Liver (tissue), 8 donors: ENCODE measurements at regions not wholly inside any gene's neighbourhood (a gene's known extent, or its start where the extent isn't known, plus 50 kb on each side); places are given as distances from the start of the nearest gene placed in this dataset.

Source experiments
- DNase-seq: peaks from one replicate; pipeline ENCODE4 v3.0.0-alpha.2; 2017; ENCODE audit warnings: low spot score
- H3K27ac ChIP-seq, 2 donors: one replicate each; pipeline ENCODE4 v1.7.0; 2013; ENCODE audit warnings: inconsistent platforms in 2 of 2, low read length in 2 of 2, control low read depth in 1 of 2, low read depth in 1 of 2, mild to moderate bottlenecking in 1 of 2
- H3K27me3 ChIP-seq, 4 donors: one replicate each; pipeline versions ENCODE4 v1.6.1 to v1.7.0; 2013; ENCODE audit warnings: low read length in 3 of 4, inconsistent platforms in 1 of 4, mild to moderate bottlenecking in 1 of 4, moderate library complexity in 1 of 4; ENCODE audit not compliant: control insufficient read depth in 4 of 4, insufficient read depth in 4 of 4
- H3K36me3 ChIP-seq, 4 donors: one replicate each; pipeline versions ENCODE4 v1.6.1 to v1.7.0; 2013; ENCODE audit warnings: low read length in 3 of 4, mild to moderate bottlenecking in 3 of 4, low read depth in 1 of 4, moderate library complexity in 1 of 4; ENCODE audit not compliant: control insufficient read depth in 4 of 4, insufficient read depth in 3 of 4
- H3K4me1 ChIP-seq, 4 donors: one replicate each; pipeline versions ENCODE4 v1.6.1 to v1.7.0; 2013; ENCODE audit warnings: low read length in 3 of 4, mild to moderate bottlenecking in 3 of 4, moderate library complexity in 1 of 4; ENCODE audit not compliant: control insufficient read depth in 4 of 4, insufficient read depth in 4 of 4
- H3K4me3 ChIP-seq, 3 donors: one replicate each; pipeline versions ENCODE4 v1.6.1 to v1.7.0; 2013; ENCODE audit warnings: low read length in 3 of 3, control low read depth in 1 of 3, low read depth in 1 of 3, mild to moderate bottlenecking in 1 of 3
- H3K9ac ChIP-seq, 2 donors: one replicate each; pipeline ENCODE4 v1.7.0; 2013; ENCODE audit warnings: low read length in 2 of 2, mild to moderate bottlenecking in 2 of 2, moderate library complexity in 2 of 2, control low read depth in 1 of 2, low read depth in 1 of 2
- H3K9me3 ChIP-seq, 4 donors: one replicate each; pipeline versions ENCODE4 v1.6.1 to v1.7.0; 2013; ENCODE audit warnings: low read length in 3 of 4; ENCODE audit not compliant: control insufficient read depth in 4 of 4
- ATF3 ChIP-seq: IDR thresholded peaks from 2 replicates; pipeline ENCODE4 v1.6.1; 2016; ENCODE audit warnings: antibody characterized with exemption
- CTCF ChIP-seq: fragments of 150-350 bp; IDR thresholded peaks from 2 replicates; pipeline ENCODE4 v1.5.1; 2017; ENCODE audit warnings: improper control_type of control experiment, low read depth, low read length; ENCODE audit not compliant: missing input control
- EGR1 ChIP-seq, 2 donors: IDR thresholded peaks; 2 replicates each; pipeline ENCODE4 v1.6.1; 2016 to 2018; ENCODE audit warnings: antibody characterized with exemption in 2 of 2, low read depth in 2 of 2
- FOXA2 ChIP-seq: IDR thresholded peaks from 2 replicates; pipeline ENCODE4 v1.6.1; 2016; ENCODE audit warnings: antibody characterized with exemption
- GABPA ChIP-seq, 2 donors: IDR thresholded peaks in 1 of 2; conservative IDR thresholded peaks in 1 of 2; 2 replicates each; pipeline ENCODE4 v1.6.1; 2016; ENCODE audit warnings: antibody characterized with exemption in 2 of 2, mild to moderate bottlenecking in 1 of 2, moderate library complexity in 1 of 2
- HNF4A ChIP-seq, 2 donors: conservative IDR thresholded peaks; 2 replicates each; pipeline ENCODE4 v1.6.1; 2016; ENCODE audit warnings: antibody characterized with exemption in 2 of 2, mild to moderate bottlenecking in 2 of 2
- HNF4G ChIP-seq: IDR thresholded peaks from 2 replicates; pipeline ENCODE4 v1.6.1; 2016; ENCODE audit warnings: antibody characterized with exemption
- MAX ChIP-seq: IDR thresholded peaks from 2 replicates; pipeline ENCODE4 v1.6.1; 2016; ENCODE audit warnings: antibody characterized with exemption
- NR2F2 ChIP-seq: IDR thresholded peaks from 2 replicates; pipeline ENCODE4 v1.6.1; 2016; ENCODE audit warnings: antibody characterized with exemption
- REST ChIP-seq: IDR thresholded peaks from 2 replicates; pipeline ENCODE4 v1.6.1; 2016; ENCODE audit warnings: antibody characterized with exemption, mild to moderate bottlenecking
- RXRA ChIP-seq, 2 donors: IDR thresholded peaks; 2 replicates each; pipeline ENCODE4 v1.6.1; 2017 to 2018; ENCODE audit warnings: antibody characterized with exemption in 2 of 2, mild to moderate bottlenecking in 1 of 2
- SP1 ChIP-seq: IDR thresholded peaks from 2 replicates; pipeline ENCODE4 v1.6.1; 2018; ENCODE audit warnings: antibody characterized with exemption, mild to moderate bottlenecking
- TAF1 ChIP-seq: conservative IDR thresholded peaks from 2 replicates; pipeline ENCODE4 v1.6.1; 2016; ENCODE audit warnings: antibody characterized with exemption, mild to moderate bottlenecking
- YY1 ChIP-seq: IDR thresholded peaks from 2 replicates; pipeline ENCODE4 v1.6.1; 2016; ENCODE audit warnings: antibody characterized with exemption, mild to moderate bottlenecking
- WGBS: extraction: QIAGEN DNeasy Blood & Tissue Kit; methylation state at CpG from one replicate; pipeline ENCODE4 v1.1.7; 2013; 5-methylcytosine and 5-hydroxymethylcytosine counted together
- donor health status: healthy.
- donor health status: healthy.
- donor health status: healthy.
- donor health status: healthy.
- donor health status: healthy.

GRCh38 chr2:6054161-6054671 is 362.0 kb downstream of the SOX11 start (continued):
- no peak for TF ChIP-seq CTCF
- no peak for TF ChIP-seq SP1
- no peak for TF ChIP-seq HNF4A (conservative IDR thresholded peaks at IDR 0.05)
- TF ChIP-seq ATF3: no peak

GRCh38 chr2:6060992-6061663 is 368.9 kb downstream of the SOX11 start:
- WGBS: 87% methylated on average over 5 of the region's 5 CpGs
- Histone ChIP-seq H3K36me3 (no peaks in the 10 kb centered on the region), H3K27me3 (no peaks in the 10 kb centered on the region), H3K4me3 (no peak overlapping the region), H3K4me1 (no peaks in the 10 kb centered on the region), H3K9me3 (no peaks in the 10 kb centered on the region), H3K27ac (no peak overlapping the region), H3K9ac (no peak overlapping the region)
- no peak for DNase-seq
- TF ChIP-seq MAX (no peak), FOXA2 (no peak), GABPA (IDR thresholded peaks at IDR 0.05 in 1 of 2, conservative IDR thresholded peaks at IDR 0.05 in 1 of 2) (no peak), YY1 (no peak), NR2F2 (no peak), HNF4G (no peak), HNF4A (conservative IDR thresholded peaks at IDR 0.05) (no peak), ATF3 (no peak), RXRA (IDR thresholded peaks at IDR 0.05) (no peak), TAF1 (no peak), SP1 (no peak), REST (no peak), EGR1 (IDR thresholded peaks at IDR 0.05; ENCODE audit: low read depth in 2 of 2) (no peak), CTCF (no peak)
